CD14-positive monocyte (primary cell): ENCODE measurements at regions not wholly inside any gene's neighbourhood (a gene's known extent, or its start where the extent isn't known, plus 50 kb on each side); places are given as distances from the start of the nearest gene placed in this dataset.

ENCODE experiments used
- DNase-seq, 3 donors: peaks; one replicate each; pipeline ENCODE4 v3.0.0-alpha.2; 2011 to 2022
- H2AFZ ChIP-seq: 2 replicates; pipeline ENCODE4 v1.6.0; 2012; ENCODE audit warnings: mild to moderate bottlenecking, low read depth, low read length, inconsistent platforms; ENCODE audit not compliant: insufficient read depth, poor library complexity, severe bottlenecking
- H3K27ac ChIP-seq, 2 donors: 1 replicate in 1 of 2; 2 replicates in 1 of 2; pipeline ENCODE4 v1.5.1; 2012 to 2013; ENCODE audit warnings: low read length in 2 of 2, control low read depth in 1 of 2, inconsistent platforms in 1 of 2, low read depth in 1 of 2, mild to moderate bottlenecking in 1 of 2
- H3K27me3 ChIP-seq, 2 donors: one replicate each; pipeline versions ENCODE4 v1.6.0 to v1.6.1; 2011 to 2013; ENCODE audit warnings: low read length in 2 of 2; ENCODE audit not compliant: control insufficient read depth in 2 of 2, insufficient read depth in 2 of 2
- H3K36me3 ChIP-seq, 2 donors: replicated peaks in 1 of 2; 1 replicate in 1 of 2; 2 replicates in 1 of 2; pipeline versions ENCODE4 v1.5.1 to v1.6.1; 2012 to 2013; ENCODE audit warnings: low read length in 2 of 2, control low read depth in 1 of 2, inconsistent platforms in 1 of 2, mild to moderate bottlenecking in 1 of 2; ENCODE audit not compliant: insufficient read depth in 2 of 2, control insufficient read depth in 1 of 2
- H3K4me1 ChIP-seq, 2 donors: 1 replicate in 1 of 2; 2 replicates in 1 of 2; pipeline versions ENCODE4 v1.5.1 to v1.6.1; 2012 to 2013; ENCODE audit warnings: low read length in 2 of 2, control low read depth in 1 of 2, inconsistent platforms in 1 of 2, mild to moderate bottlenecking in 1 of 2, moderate library complexity in 1 of 2; ENCODE audit not compliant: insufficient read depth in 2 of 2, control insufficient read depth in 1 of 2
- H3K4me2 ChIP-seq: replicated peaks from 2 replicates; pipeline ENCODE3; 2012; ENCODE audit warnings: low read length, moderate library complexity, mild to moderate bottlenecking; ENCODE audit not compliant: poor library complexity, severe bottlenecking; ENCODE audit errors: extremely low read depth
- H3K4me3 ChIP-seq, 3 experiments: fragments of 200-600 bp in 1 of 3; sonication (generic) in 1 of 3; replicated peaks in 1 of 3; 1 replicate in 2 of 3; 2 replicates in 1 of 3; pipeline ENCODE4 v1.5.1; 2011 to 2013; ENCODE audit warnings: low read length in 3 of 3, mild to moderate bottlenecking in 3 of 3, control low read depth in 2 of 3, low read depth in 2 of 3, inconsistent platforms in 1 of 3, moderate library complexity in 1 of 3
- H3K79me2 ChIP-seq: 2 replicates; pipeline ENCODE4 v1.6.0; 2012; ENCODE audit warnings: mild to moderate bottlenecking, control low read depth, inconsistent platforms, low read length, moderate library complexity; ENCODE audit not compliant: insufficient read depth
- H3K9ac ChIP-seq: 2 replicates; pipeline ENCODE4 v1.6.0; 2017; ENCODE audit warnings: low read length, mild to moderate bottlenecking; ENCODE audit not compliant: insufficient read depth, poor library complexity, severe bottlenecking
- H3K9me3 ChIP-seq, 2 donors: replicated peaks in 1 of 2; 1 replicate in 1 of 2; 2 replicates in 1 of 2; pipeline versions ENCODE4 v1.5.1 to v1.6.1; 2012 to 2013; ENCODE audit warnings: low read length in 2 of 2, control low read depth in 1 of 2; ENCODE audit not compliant: control insufficient read depth in 1 of 2, insufficient read depth in 1 of 2
- H4K20me1 ChIP-seq: 2 replicates; pipeline ENCODE4 v1.6.0; 2012; ENCODE audit warnings: mild to moderate bottlenecking, low read length, control low read depth, moderate library complexity; ENCODE audit not compliant: insufficient read depth
- H3K27ac Mint-ChIP-seq, 7 donors: one replicate each; pipeline ENCODE4 v1.8.0; 2020; ENCODE audit warnings: mild to moderate bottlenecking in 7 of 7, mixed read lengths in 7 of 7, moderate library complexity in 6 of 7, inconsistent platforms in 2 of 7
- H3K27me3 Mint-ChIP-seq, 3 donors: one replicate each; pipeline ENCODE4 v1.8.0; 2021 to 2022; ENCODE audit warnings: low read depth in 3 of 3, mild to moderate bottlenecking in 3 of 3, mixed read lengths in 3 of 3, moderate library complexity in 3 of 3, inconsistent platforms in 1 of 3
- H3K36me3 Mint-ChIP-seq, 2 donors: one replicate each; pipeline ENCODE4 v1.8.0; 2020; ENCODE audit warnings: mixed read lengths in 2 of 2, inconsistent platforms in 1 of 2, mild to moderate bottlenecking in 1 of 2
- H3K4me1 Mint-ChIP-seq: one replicate; pipeline ENCODE4 v1.8.0; 2020; ENCODE audit warnings: mild to moderate bottlenecking, mixed read lengths
- H3K4me3 Mint-ChIP-seq, 2 donors: one replicate each; pipeline ENCODE4 v1.8.0; 2020; ENCODE audit warnings: mild to moderate bottlenecking in 2 of 2, mixed read lengths in 2 of 2, moderate library complexity in 1 of 2
- H3K9me3 Mint-ChIP-seq, 7 donors: one replicate each; pipeline ENCODE4 v1.8.0; 2020 to 2022; ENCODE audit warnings: mixed read lengths in 7 of 7, mild to moderate bottlenecking in 6 of 7, moderate library complexity in 6 of 7, inconsistent platforms in 2 of 7
- WGBS: methylation state at CpG from one replicate; pipeline ENCODE4 v1.1.5; 2013; ENCODE audit warnings: missing lambda C conversion rate; ENCODE audit not compliant: insufficient coverage; 5-methylcytosine and 5-hydroxymethylcytosine counted together
- intact Hi-C, 2 donors: fragments of 100-400 bp; cut with micrococcal nuclease; formaldehyde crosslinking; loops; one replicate each; pipeline versions ENCODE4 v1.15.0 to v1.15.1; 2023
- TF ChIP-seq, protein P1 (sequence below): fragments of 200-600 bp; IDR thresholded peaks from one replicate; pipeline ENCODE4 v1.8.0; 2022; ENCODE audit warnings: antibody characterized with exemption, mild to moderate bottlenecking

DNA sequence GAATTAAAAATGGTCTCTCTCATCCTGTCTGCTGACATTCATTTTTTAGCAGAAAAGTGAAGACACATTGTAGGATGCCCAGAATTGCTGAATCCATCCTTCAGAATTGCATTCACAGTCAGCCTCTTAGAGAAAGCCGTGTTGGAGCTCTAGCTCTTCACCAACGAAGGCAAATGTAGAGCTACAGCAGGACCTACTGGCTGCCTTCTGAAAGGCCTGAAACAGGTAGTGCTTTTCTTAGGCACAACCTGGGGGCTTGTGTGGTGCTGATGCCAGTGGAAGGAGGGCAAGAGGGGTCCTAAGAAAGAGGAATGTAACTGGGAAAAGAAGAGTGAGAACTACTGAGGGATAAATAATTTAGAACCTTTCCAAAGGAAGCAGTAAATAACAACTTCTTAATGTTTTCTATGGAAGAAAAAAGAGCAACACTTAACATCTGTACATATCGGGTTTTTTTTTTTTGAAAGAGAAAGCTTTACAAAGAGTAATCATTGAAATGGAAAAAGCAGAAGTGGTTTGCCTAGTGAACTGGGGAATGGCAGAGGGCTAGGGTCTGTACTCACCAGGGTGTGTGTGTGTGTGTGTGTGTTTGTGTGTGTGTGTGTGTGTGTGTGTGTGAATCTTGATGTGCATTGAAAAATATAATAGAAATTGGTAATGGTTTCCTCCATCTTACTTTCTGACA lies 297.8 kb downstream of the SATB1 start:
- no peak overlapping the region for H3K4me3 ChIP-seq
- peak overlapping the region in 1 of 2 donors; percentile 20 for H3K27ac ChIP-seq
- peak in 1 of 3 donors; percentile 3 for DNase-seq
- H3K4me1 Mint-ChIP-seq, result peaks cover 13% of the 10 kb centered on the region
- H3K4me2 ChIP-seq, result peak overlapping the region; percentile 23
- no peaks in the 10 kb centered on the region for H3K36me3 ChIP-seq
- no peaks in the 10 kb centered on the region for H3K27me3 Mint-ChIP-seq
- H4K20me1 ChIP-seq, result no peaks in the 10 kb centered on the region
- 17% methylated on average over 2 of the region's 3 CpGs for WGBS
- intact Hi-C loops, result no loop called here
- no peaks in the 10 kb centered on the region for H3K9me3 ChIP-seq
- H3K27me3 ChIP-seq, result no peaks in the 10 kb centered on the region
- no peaks in the 10 kb centered on the region for H3K79me2 ChIP-seq
- H3K27ac Mint-ChIP-seq, result peak overlapping the region in 4 of 7 donors; percentile 50 to 81 (median 62)
- no peak overlapping the region for H3K9ac ChIP-seq
- H3K9me3 Mint-ChIP-seq, result peaks cover 0 to 4% (median 2%) of the 10 kb centered on the region in 7 donors
- peak overlapping the region in 1 of 2 donors; percentile 39 for H3K4me3 Mint-ChIP-seq
- no peak overlapping the region for H2AFZ ChIP-seq
- TF ChIP-seq, protein P1, sequence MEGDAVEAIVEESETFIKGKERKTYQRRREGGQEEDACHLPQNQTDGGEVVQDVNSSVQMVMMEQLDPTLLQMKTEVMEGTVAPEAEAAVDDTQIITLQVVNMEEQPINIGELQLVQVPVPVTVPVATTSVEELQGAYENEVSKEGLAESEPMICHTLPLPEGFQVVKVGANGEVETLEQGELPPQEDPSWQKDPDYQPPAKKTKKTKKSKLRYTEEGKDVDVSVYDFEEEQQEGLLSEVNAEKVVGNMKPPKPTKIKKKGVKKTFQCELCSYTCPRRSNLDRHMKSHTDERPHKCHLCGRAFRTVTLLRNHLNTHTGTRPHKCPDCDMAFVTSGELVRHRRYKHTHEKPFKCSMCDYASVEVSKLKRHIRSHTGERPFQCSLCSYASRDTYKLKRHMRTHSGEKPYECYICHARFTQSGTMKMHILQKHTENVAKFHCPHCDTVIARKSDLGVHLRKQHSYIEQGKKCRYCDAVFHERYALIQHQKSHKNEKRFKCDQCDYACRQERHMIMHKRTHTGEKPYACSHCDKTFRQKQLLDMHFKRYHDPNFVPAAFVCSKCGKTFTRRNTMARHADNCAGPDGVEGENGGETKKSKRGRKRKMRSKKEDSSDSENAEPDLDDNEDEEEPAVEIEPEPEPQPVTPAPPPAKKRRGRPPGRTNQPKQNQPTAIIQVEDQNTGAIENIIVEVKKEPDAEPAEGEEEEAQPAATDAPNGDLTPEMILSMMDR, result no peak
- peaks cover 7 to 17% of the 10 kb centered on the region in 2 donors for H3K4me1 ChIP-seq
- no peaks in the 10 kb centered on the region for H3K36me3 Mint-ChIP-seq

DNA sequence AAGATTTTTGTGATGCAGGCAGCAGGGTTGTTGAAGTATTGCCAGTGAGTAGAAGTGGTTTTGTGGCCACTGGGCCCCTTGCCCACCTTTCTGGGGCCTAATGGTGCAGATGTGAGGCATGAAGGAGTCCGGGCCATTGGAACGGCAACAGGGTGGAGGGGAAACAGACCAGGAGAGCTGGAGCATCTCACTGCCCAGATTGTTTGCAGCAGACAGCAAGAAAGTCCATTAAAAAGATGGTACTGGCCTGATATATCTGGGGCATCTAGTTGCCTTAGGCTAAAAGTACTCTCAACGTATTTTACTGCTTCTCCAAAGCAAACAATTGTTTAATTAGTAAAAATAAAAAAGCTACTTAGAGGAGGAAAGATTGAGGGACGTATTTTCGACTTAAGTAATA lies 298.4 kb downstream of the SATB1 start:
- Mint-ChIP-seq H3K27ac (no peak overlapping the region), H3K36me3 (no peaks in the 10 kb centered on the region), H3K4me1 (peaks cover 13% of the 10 kb centered on the region), H3K4me3 (no peak overlapping the region), H3K9me3 (peaks cover 0 to 4% (median 2%) of the 10 kb centered on the region in 7 donors), H3K27me3 (no peaks in the 10 kb centered on the region)
- Histone ChIP-seq H3K36me3 (no peaks in the 10 kb centered on the region), H3K4me2 (no peak overlapping the region), H3K9me3 (no peaks in the 10 kb centered on the region), H3K4me1 (peaks cover 7 to 17% of the 10 kb centered on the region in 2 donors), H3K79me2 (no peaks in the 10 kb centered on the region), H3K27ac (no peak overlapping the region), H3K4me3 (no peak overlapping the region), H2AFZ (no peak overlapping the region), H3K27me3 (no peaks in the 10 kb centered on the region), H4K20me1 (no peaks in the 10 kb centered on the region), H3K9ac (no peak overlapping the region)
- no peak for DNase-seq
- intact Hi-C loops, result no loop called here
- TF ChIP-seq, protein P1, result no peak
- 95% methylated on average over 2 of the region's 5 CpGs for WGBS
